ENCODE measurements at regions not wholly inside any gene's neighbourhood (a gene's known extent, or its start where the extent isn't known, plus 50 kb on each side); places are given as distances from the start of the nearest gene placed in this dataset.

DNA sequence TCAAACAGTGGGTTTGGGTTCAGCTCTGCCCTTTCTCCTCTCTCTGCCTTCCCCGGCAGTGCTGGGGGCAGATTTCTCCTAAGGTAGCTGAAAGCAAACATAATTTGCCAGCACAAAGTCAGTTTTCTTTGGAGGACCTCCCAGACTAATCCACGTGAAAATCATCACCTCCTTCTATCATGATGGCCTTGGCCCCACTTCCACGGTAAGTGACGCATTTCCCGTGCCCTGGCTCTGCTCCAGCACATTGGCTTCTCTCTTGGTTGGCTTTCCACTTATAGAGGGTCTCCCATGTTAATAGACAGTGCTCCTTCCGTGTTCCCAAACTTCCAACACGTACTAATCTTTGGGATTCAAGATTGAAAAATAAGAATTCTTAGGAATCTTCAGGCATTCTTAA lies 74.1 kb upstream of the TRIO start:
- H3K9me3 ChIP-seq (ENCODE audit: severe bottlenecking) = peaks cover 10% of the 10 kb centered on the region
- H3K36me3 ChIP-seq = no peaks in the 10 kb centered on the region
- no peak for DNase-seq
- TF ChIP-seq CTCF (IDR thresholded peaks at IDR 0.05; ENCODE audit: low read depth, low read length) = no peak
- no peak overlapping the region for H3K27ac ChIP-seq
- H3K27me3 ChIP-seq (ENCODE audit: insufficient read depth, low read depth, severe bottlenecking) = peaks cover 96% of the 10 kb centered on the region
- no peak overlapping the region for H3K4me3 ChIP-seq (ENCODE audit: low read depth, low read length)

GRCh38 chr5:14068136-14068535 lies 75.0 kb upstream of the TRIO start:
- Histone ChIP-seq H3K27me3 (ENCODE audit: insufficient read depth, low read depth, severe bottlenecking) (peaks cover 96% of the 10 kb centered on the region), H3K9me3 (ENCODE audit: severe bottlenecking) (peaks cover 10% of the 10 kb centered on the region), H3K36me3 (no peaks in the 10 kb centered on the region), H3K27ac (no peak overlapping the region), H3K4me3 (ENCODE audit: low read depth, low read length) (no peak overlapping the region)
- DNase-seq = no peak
- TF ChIP-seq CTCF (IDR thresholded peaks at IDR 0.05; ENCODE audit: low read depth, low read length) = no peak

- no peak for TF ChIP-seq CTCF (IDR thresholded peaks at IDR 0.05; ENCODE audit: low read depth, low read length)
- DNase-seq = no peak
- Histone ChIP-seq H3K27me3 (ENCODE audit: insufficient read depth, low read depth, severe bottlenecking) (peaks cover 96% of the 10 kb centered on the region), H3K36me3 (no peaks in the 10 kb centered on the region), H3K4me3 (ENCODE audit: low read depth, low read length) (no peak overlapping the region), H3K9me3 (ENCODE audit: severe bottlenecking) (peaks cover 8% of the 10 kb centered on the region), H3K27ac (no peak overlapping the region)
Observed at GRCh38 chr5:14066326-14066725, 76.8 kb upstream of the TRIO start.

DNA sequence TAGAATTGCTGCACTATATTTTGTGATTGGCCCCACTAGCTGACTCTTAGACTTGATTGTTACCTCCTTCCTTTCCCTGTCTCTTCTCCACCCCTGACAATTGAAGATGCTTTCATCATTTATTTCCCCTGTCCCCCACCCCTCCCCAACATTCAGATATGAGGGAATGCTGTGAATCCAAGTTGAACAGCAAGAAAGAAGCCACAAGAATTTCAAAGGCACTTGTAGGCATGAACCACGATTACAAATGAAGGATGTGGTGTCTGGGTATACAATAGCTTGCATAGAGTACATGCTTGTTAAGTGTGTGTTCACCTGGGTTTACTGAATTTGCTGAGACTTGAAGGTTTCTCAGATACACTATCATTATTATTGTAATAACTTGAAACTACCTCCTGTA lies 78.3 kb upstream of the TRIO start:
- Histone ChIP-seq H3K36me3 (no peaks in the 10 kb centered on the region), H3K4me3 (ENCODE audit: low read depth, low read length) (no peak overlapping the region), H3K27me3 (ENCODE audit: insufficient read depth, low read depth, severe bottlenecking) (peaks cover 99% of the 10 kb centered on the region), H3K9me3 (ENCODE audit: severe bottlenecking) (peaks cover 20% of the 10 kb centered on the region), H3K27ac (no peak overlapping the region)
- no peak for TF ChIP-seq CTCF (IDR thresholded peaks at IDR 0.05; ENCODE audit: low read depth, low read length)
- DNase-seq = no peak

GRCh38 chr5:14063691-14064090 lies 79.5 kb upstream of the TRIO start:
- Histone ChIP-seq H3K27ac (no peak overlapping the region), H3K9me3 (ENCODE audit: severe bottlenecking) (peaks cover 24% of the 10 kb centered on the region), H3K36me3 (no peaks in the 10 kb centered on the region), H3K4me3 (ENCODE audit: low read depth, low read length) (no peak overlapping the region), H3K27me3 (ENCODE audit: insufficient read depth, low read depth, severe bottlenecking) (peaks cover 99% of the 10 kb centered on the region)
- no peak for TF ChIP-seq CTCF (IDR thresholded peaks at IDR 0.05; ENCODE audit: low read depth, low read length)
- no peak for DNase-seq

- DNase-seq = no peak
- Histone ChIP-seq H3K27me3 (ENCODE audit: insufficient read depth, low read depth, severe bottlenecking) (peaks cover 99% of the 10 kb centered on the region), H3K36me3 (no peaks in the 10 kb centered on the region), H3K27ac (no peak overlapping the region), H3K9me3 (ENCODE audit: severe bottlenecking) (peaks cover 24% of the 10 kb centered on the region), H3K4me3 (ENCODE audit: low read depth, low read length) (no peak overlapping the region)
- no peak for TF ChIP-seq CTCF (IDR thresholded peaks at IDR 0.05; ENCODE audit: low read depth, low read length)
Observed at GRCh38 chr5:14063138-14063537, 80.0 kb upstream of the TRIO start.
